ENCODE measurements at regions not wholly inside any gene's neighbourhood (a gene's known extent, or its start where the extent isn't known, plus 50 kb on each side); places are given as distances from the start of the nearest gene placed in this dataset.

DNA sequence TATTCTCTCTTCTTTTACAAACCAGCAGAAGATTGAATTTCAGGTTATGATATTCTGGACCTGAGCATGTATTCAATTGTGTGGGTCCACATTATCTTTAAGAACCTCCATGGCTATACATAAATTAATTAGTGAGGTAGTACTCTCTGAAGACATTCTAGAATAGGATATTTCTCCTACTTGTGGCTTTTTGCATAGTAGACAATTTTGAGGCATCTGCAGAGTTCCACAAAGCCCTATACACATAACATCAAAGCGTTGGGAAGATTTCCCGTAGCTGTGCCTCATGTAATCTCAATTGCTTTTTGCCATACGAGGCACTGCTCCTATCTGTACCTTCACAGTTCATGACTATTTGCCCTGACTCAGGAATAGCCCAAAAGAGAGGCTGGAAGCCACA is 395.4 kb upstream of the RGS17 start:
- TF ChIP-seq CTCF (IDR thresholded peaks at IDR 0.05): no peak
- no peak for TF ChIP-seq POLR2A (IDR thresholded peaks at IDR 0.05)
- no peak for TF ChIP-seq EP300 (IDR thresholded peaks at IDR 0.05)
- TF ChIP-seq POLR2AphosphoS5 (IDR thresholded peaks at IDR 0.05): no peak
